ENCODE measurements at regions not wholly inside any gene's neighbourhood (a gene's known extent, or its start where the extent isn't known, plus 50 kb on each side); places are given as distances from the start of the nearest gene placed in this dataset.

- 94 to 96% (median 95%) methylated on average over 2 of the region's 2 CpGs for WGBS, 3 donors
- H3K4me1 ChIP-seq (ENCODE audit: control insufficient read depth in 3 of 3, insufficient read depth in 2 of 3, low read depth in 1 of 3, low read length in 2 of 3), result peaks cover 0 to 14% (median 6%) of the 10 kb centered on the region in 3 donors
Measured at GRCh38 chr2:191496838-191497237, 181.1 kb upstream of the NABP1 start.

DNA sequence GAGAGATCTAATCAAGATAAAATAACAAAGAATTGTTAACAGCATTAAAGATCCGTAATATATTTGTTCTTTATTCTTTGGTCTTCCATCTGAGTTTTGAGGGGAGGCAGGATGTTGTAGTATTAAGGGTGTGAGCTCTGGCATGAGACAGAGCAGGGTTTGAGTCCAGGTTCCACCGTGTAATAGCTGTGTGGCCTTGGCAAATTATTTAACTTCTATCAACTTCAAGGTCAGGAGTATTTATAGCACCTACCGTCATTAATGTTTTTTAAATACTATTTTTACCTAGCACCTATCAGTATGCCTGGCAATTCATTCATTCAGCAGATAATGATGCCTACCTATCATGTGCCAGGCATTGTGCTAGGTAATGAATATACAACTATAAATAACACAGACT, 180.1 kb upstream of the NABP1 start:
- 27 to 61% (median 42%) methylated on average over 3 of the region's 3 CpGs for WGBS, 3 donors
- FAIRE-seq, result no peak
- peak in 1 of 2 donors; percentile 21 for DNase-seq
- H3K36me3 ChIP-seq (ENCODE audit: control insufficient read depth in 3 of 3, insufficient read depth in 2 of 3, low read depth in 1 of 3, low read length in 3 of 3), result no peaks in the 10 kb centered on the region
- peaks cover 0 to 14% (median 6%) of the 10 kb centered on the region in 3 donors for H3K4me1 ChIP-seq (ENCODE audit: control insufficient read depth in 3 of 3, insufficient read depth in 2 of 3, low read depth in 1 of 3, low read length in 2 of 3)
- H3K9me3 ChIP-seq (ENCODE audit: control insufficient read depth in 2 of 2, insufficient read depth in 1 of 2, low read depth in 1 of 2, low read length in 1 of 2), result peaks cover 0 to 7% of the 10 kb centered on the region in 2 donors
- no peak overlapping the region for H3K27ac ChIP-seq (ENCODE audit: low read depth in 1 of 3, low read length in 2 of 3)
- no peaks in the 10 kb centered on the region for H3K27me3 ChIP-seq (ENCODE audit: control insufficient read depth in 3 of 3, insufficient read depth in 3 of 3, low read length in 3 of 3)
- H3K4me3 ChIP-seq (ENCODE audit: low read depth in 1 of 3, low read length in 3 of 3), result no peak overlapping the region

More at GRCh38 chr2:191496838-191497237, 181.1 kb upstream of the NABP1 start:
- Histone ChIP-seq H3K27me3 (ENCODE audit: control insufficient read depth in 3 of 3, insufficient read depth in 3 of 3, low read length in 3 of 3) (no peaks in the 10 kb centered on the region), H3K36me3 (ENCODE audit: control insufficient read depth in 3 of 3, insufficient read depth in 2 of 3, low read depth in 1 of 3, low read length in 3 of 3) (no peaks in the 10 kb centered on the region), H3K27ac (ENCODE audit: low read depth in 1 of 3, low read length in 2 of 3) (no peak overlapping the region), H3K9me3 (ENCODE audit: control insufficient read depth in 2 of 2, insufficient read depth in 1 of 2, low read depth in 1 of 2, low read length in 1 of 2) (peaks cover 0 to 7% of the 10 kb centered on the region in 2 donors), H3K4me3 (ENCODE audit: low read depth in 1 of 3, low read length in 3 of 3) (no peak overlapping the region)
- DNase-seq, result no peak
- FAIRE-seq, result no peak

DNA sequence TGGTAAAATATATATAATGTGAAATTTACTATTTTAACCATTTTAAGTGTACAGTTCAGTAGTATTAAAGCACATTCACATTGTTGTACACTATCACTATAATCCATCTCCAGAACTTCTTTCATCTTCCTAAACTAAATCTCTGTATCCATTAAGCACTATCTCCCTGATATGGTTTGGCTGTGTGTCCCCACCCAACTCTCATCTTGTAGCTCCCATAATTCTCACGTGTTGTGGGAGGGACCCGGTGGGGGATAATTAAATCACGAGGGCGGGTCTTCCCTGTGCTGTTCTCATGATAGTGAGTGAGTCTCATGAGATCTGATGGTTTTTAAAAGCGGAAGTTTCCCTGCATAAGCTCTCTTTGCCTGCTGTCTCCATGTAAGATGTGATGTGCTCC, 178.9 kb upstream of the NABP1 start:
- H3K4me3 ChIP-seq (ENCODE audit: low read depth in 1 of 3, low read length in 3 of 3), result no peak overlapping the region
- no peak overlapping the region for H3K27ac ChIP-seq (ENCODE audit: low read depth in 1 of 3, low read length in 2 of 3)
- peaks cover 0 to under 1% of the 10 kb centered on the region in 2 donors for H3K9me3 ChIP-seq (ENCODE audit: control insufficient read depth in 2 of 2, insufficient read depth in 1 of 2, low read depth in 1 of 2, low read length in 1 of 2)
- H3K27me3 ChIP-seq (ENCODE audit: control insufficient read depth in 3 of 3, insufficient read depth in 3 of 3, low read length in 3 of 3), result no peaks in the 10 kb centered on the region
- H3K4me1 ChIP-seq (ENCODE audit: control insufficient read depth in 3 of 3, insufficient read depth in 2 of 3, low read depth in 1 of 3, low read length in 2 of 3), result peaks cover 0 to 14% (median 6%) of the 10 kb centered on the region in 3 donors
- no peaks in the 10 kb centered on the region for H3K36me3 ChIP-seq (ENCODE audit: control insufficient read depth in 3 of 3, insufficient read depth in 2 of 3, low read depth in 1 of 3, low read length in 3 of 3)
- DNase-seq (no peak), FAIRE-seq (no peak)
- 55 to 78% (median 65%) methylated on average over 5 of the region's 5 CpGs for WGBS, 3 donors

DNA sequence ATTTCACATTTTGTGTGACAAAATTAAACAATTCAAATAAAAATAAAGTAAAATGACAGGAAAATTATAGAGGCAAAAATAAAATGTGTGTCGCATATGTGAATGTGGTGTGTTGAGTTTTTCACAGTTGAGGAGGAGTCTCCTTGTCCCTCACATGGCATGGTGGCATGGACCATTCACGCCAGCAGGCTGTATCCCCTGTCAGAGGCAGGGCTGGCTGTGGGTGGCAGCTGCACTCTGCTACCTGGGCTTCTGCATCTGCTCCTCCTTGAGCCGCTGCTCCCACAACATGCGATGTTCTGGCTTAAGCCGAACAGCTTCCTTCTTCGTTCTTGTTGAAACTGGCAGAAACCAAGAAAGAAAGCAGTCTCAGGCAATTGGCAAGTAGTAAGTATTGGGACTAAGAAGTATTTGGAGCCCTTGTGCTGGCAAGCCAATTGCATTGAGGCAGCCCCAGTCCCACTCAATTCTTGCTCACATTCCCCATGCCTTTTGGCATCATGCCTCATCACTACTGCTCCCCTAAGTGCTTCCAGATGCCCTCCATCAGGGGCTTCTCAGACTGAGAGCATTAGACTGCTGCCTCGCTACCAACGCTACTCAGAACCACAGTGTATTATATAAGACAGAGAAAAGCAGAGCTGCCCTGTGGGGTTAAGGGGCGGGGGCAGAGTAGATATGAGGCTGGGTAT, 177.9 kb upstream of the NABP1 start:
- WGBS, 3 donors, result 76 to 94% (median 92%) methylated on average over 9 of the region's 9 CpGs
- Histone ChIP-seq H3K4me3 (ENCODE audit: low read depth in 1 of 3, low read length in 3 of 3) (no peak overlapping the region), H3K27me3 (ENCODE audit: control insufficient read depth in 3 of 3, insufficient read depth in 3 of 3, low read length in 3 of 3) (no peaks in the 10 kb centered on the region), H3K9me3 (ENCODE audit: control insufficient read depth in 2 of 2, insufficient read depth in 1 of 2, low read depth in 1 of 2, low read length in 1 of 2) (no peaks in the 10 kb centered on the region), H3K27ac (ENCODE audit: low read depth in 1 of 3, low read length in 2 of 3) (no peak overlapping the region), H3K36me3 (ENCODE audit: control insufficient read depth in 3 of 3, insufficient read depth in 2 of 3, low read depth in 1 of 3, low read length in 3 of 3) (no peaks in the 10 kb centered on the region), H3K4me1 (ENCODE audit: control insufficient read depth in 3 of 3, insufficient read depth in 2 of 3, low read depth in 1 of 3, low read length in 2 of 3) (peaks cover 0 to 14% (median 6%) of the 10 kb centered on the region in 3 donors)
- DNase-seq (no peak), FAIRE-seq (no peak)

- Histone ChIP-seq H3K4me3 (ENCODE audit: low read depth in 1 of 3, low read length in 3 of 3) (no peak overlapping the region), H3K36me3 (ENCODE audit: control insufficient read depth in 3 of 3, insufficient read depth in 2 of 3, low read depth in 1 of 3, low read length in 3 of 3) (no peaks in the 10 kb centered on the region), H3K27me3 (ENCODE audit: control insufficient read depth in 3 of 3, insufficient read depth in 3 of 3, low read length in 3 of 3) (no peaks in the 10 kb centered on the region), H3K9me3 (ENCODE audit: control insufficient read depth in 2 of 2, insufficient read depth in 1 of 2, low read depth in 1 of 2, low read length in 1 of 2) (no peaks in the 10 kb centered on the region), H3K4me1 (ENCODE audit: control insufficient read depth in 3 of 3, insufficient read depth in 2 of 3, low read depth in 1 of 3, low read length in 2 of 3) (peaks cover 0 to 14% (median 6%) of the 10 kb centered on the region in 3 donors), H3K27ac (ENCODE audit: low read depth in 1 of 3, low read length in 2 of 3) (no peak overlapping the region)
- DNase-seq, result no peak
- 47 to 83% (median 54%) methylated on average over 1 of the region's 1 CpG for WGBS, 3 donors
- FAIRE-seq, result no peak
Measured at GRCh38 chr2:191500566-191500883, 177.4 kb upstream of the NABP1 start.

DNA sequence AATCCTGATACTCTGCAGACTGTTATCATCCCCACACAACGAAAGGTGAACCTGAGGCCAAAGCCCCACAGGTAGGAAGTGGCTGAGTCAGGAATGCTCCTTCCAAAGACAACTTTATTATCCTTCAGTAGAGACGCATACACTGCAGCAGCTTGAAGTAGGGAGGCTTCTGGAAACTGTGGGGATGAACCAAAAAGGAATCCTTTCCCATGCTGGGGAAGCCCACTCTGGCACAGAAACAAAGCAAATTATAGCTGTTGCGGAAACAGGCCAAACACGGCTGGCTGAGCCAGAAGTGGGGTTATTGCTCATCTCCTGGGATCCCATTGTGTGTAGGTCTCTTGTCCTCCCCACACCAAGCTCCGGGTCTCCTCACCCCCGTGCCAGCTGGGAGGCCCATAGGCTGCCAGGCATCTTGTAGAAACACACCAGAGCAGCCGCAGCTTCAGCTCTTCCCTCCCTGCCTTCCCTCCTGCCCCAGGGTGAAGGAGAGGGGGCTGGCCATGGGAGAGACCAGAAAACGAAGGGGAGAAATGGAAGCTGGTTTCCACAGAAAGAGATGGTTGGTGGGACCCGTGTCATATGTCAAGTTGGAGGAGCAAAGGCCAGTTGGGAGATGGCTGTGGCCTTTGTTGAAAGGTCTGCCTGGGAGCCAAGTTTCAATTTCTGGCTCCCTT, 176.9 kb upstream of the NABP1 start:
- no peak for FAIRE-seq
- Histone ChIP-seq H3K9me3 (ENCODE audit: control insufficient read depth in 2 of 2, insufficient read depth in 1 of 2, low read depth in 1 of 2, low read length in 1 of 2) (no peaks in the 10 kb centered on the region), H3K36me3 (ENCODE audit: control insufficient read depth in 3 of 3, insufficient read depth in 2 of 3, low read depth in 1 of 3, low read length in 3 of 3) (no peaks in the 10 kb centered on the region), H3K4me3 (ENCODE audit: low read depth in 1 of 3, low read length in 3 of 3) (no peak overlapping the region), H3K27me3 (ENCODE audit: control insufficient read depth in 3 of 3, insufficient read depth in 3 of 3, low read length in 3 of 3) (no peaks in the 10 kb centered on the region), H3K4me1 (ENCODE audit: control insufficient read depth in 3 of 3, insufficient read depth in 2 of 3, low read depth in 1 of 3, low read length in 2 of 3) (peaks cover 0 to 14% (median 6%) of the 10 kb centered on the region in 3 donors), H3K27ac (ENCODE audit: low read depth in 1 of 3, low read length in 2 of 3) (no peak overlapping the region)
- peak in 1 of 2 donors; percentile 45 for DNase-seq
- WGBS, 3 donors, result 61 to 63% (median 62%) methylated on average over 9 of the region's 9 CpGs

DNA sequence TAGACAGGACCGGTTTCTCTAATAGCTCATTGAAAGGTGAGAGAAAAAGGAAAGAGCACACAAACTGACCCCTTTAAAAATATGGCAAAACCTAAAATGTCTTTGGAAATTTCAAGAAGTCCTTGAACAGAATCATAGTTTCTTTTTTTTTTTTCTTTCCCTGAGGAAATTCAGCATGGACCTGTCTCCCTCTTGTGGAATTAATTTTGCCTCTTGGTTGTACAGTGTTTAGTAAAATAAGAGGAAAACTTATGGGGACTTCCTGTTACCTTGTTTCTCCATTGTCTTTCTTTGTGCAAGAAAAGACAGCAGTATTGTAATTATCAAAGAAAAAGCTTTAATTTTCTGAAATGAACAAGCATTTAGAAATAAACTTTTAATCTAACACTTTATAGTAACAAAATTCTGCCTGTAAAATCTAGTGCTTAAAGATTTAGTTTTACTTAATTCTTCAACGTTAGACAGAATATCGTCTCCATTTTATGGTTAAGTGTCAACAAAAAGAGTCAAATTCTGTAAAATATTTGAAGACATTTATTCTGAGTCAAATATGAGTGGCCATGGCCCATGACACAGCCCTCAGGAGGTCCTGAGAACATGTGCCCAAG, 176.3 kb upstream of the NABP1 start:
- Histone ChIP-seq H3K4me1 (ENCODE audit: control insufficient read depth in 3 of 3, insufficient read depth in 2 of 3, low read depth in 1 of 3, low read length in 2 of 3) (peaks cover 0 to 14% (median 6%) of the 10 kb centered on the region in 3 donors), H3K27me3 (ENCODE audit: control insufficient read depth in 3 of 3, insufficient read depth in 3 of 3, low read length in 3 of 3) (no peaks in the 10 kb centered on the region), H3K27ac (ENCODE audit: low read depth in 1 of 3, low read length in 2 of 3) (no peak overlapping the region), H3K36me3 (ENCODE audit: control insufficient read depth in 3 of 3, insufficient read depth in 2 of 3, low read depth in 1 of 3, low read length in 3 of 3) (no peaks in the 10 kb centered on the region), H3K4me3 (ENCODE audit: low read depth in 1 of 3, low read length in 3 of 3) (no peak overlapping the region), H3K9me3 (ENCODE audit: control insufficient read depth in 2 of 2, insufficient read depth in 1 of 2, low read depth in 1 of 2, low read length in 1 of 2) (peaks cover 0 to 2% of the 10 kb centered on the region in 2 donors)
- FAIRE-seq (no peak), DNase-seq (peak; percentile 56 to 57)
- WGBS, 3 donors, result 49 to 68% (median 59%) methylated on average over 3 of the region's 3 CpGs

DNA sequence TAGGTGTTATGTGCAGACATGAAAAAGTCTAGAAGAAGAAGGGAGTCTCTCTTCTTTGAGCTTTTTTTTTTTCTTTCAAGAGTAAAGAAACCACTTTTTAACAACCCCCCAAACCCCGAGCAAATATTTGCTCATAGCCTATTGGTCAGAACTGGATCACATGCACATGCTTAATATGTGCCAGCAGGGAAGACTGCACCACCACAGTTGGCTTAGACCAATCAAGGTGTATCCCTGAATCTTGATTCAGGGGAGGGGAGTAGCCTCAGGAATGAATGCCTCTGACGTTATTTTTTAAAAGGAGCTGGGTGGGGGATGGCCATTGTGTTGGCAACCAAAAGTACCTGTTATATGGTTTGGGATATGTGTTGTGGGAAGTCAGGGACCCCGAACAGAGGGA, 171.4 kb upstream of the NABP1 start:
- no peaks in the 10 kb centered on the region for H3K36me3 ChIP-seq (ENCODE audit: control insufficient read depth in 3 of 3, insufficient read depth in 2 of 3, low read depth in 1 of 3, low read length in 3 of 3)
- no peak overlapping the region for H3K27ac ChIP-seq (ENCODE audit: low read depth in 1 of 3, low read length in 2 of 3)
- H3K4me1 ChIP-seq (ENCODE audit: control insufficient read depth in 3 of 3, insufficient read depth in 2 of 3, low read depth in 1 of 3, low read length in 2 of 3), result no peaks in the 10 kb centered on the region
- 80 to 91% (median 86%) methylated on average over 3 of the region's 3 CpGs for WGBS, 3 donors
- no peaks in the 10 kb centered on the region for H3K27me3 ChIP-seq (ENCODE audit: control insufficient read depth in 3 of 3, insufficient read depth in 3 of 3, low read length in 3 of 3)
- H3K4me3 ChIP-seq (ENCODE audit: low read depth in 1 of 3, low read length in 3 of 3), result no peak overlapping the region
- DNase-seq (no peak), FAIRE-seq (no peak)
- peaks cover 0 to 9% of the 10 kb centered on the region in 2 donors for H3K9me3 ChIP-seq (ENCODE audit: control insufficient read depth in 2 of 2, insufficient read depth in 1 of 2, low read depth in 1 of 2, low read length in 1 of 2)
